Inflammatory macrophage treated with lipopolysaccharide for 4 hours (primary cell): ENCODE measurements at regions not wholly inside any gene's neighbourhood (a gene's known extent, or its start where the extent isn't known, plus 50 kb on each side); places are given as distances from the start of the nearest gene placed in this dataset.

Source experiments
- DNase-seq: peaks from one replicate; pipeline ENCODE4 v3.0.0-alpha.2; 2020

DNA sequence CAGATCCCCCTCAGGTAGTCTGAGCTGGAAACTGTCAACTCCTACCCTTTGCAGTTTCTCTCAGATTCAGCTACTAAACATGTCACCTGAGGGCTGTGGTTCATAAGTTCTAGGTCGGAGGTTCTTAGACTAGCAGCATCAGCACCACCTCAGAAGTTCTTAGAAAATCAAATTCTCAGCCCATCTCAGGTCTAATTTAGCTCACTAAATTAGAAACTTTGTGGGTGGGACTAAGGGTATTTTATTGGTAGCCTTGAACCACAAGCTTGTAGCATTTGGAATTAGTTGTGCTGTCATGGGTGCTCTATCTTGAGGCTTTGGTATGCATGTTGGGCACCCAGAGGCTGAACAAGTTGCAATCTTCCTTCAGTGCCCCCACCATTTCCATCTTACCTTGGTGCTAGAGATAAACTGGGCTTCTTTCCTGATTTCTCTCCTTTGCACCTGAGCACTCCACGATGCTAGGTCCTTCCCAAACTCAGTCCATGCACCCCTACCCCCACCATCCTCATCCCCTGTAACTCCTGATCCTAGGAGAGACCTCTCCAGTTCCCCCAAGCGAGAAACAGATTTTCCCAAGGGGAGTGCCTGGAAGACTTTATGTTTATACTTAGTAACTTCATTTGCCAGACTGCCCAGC is 54.2 kb downstream of the S1PR1 start:
- DNase-seq: no peak

DNA sequence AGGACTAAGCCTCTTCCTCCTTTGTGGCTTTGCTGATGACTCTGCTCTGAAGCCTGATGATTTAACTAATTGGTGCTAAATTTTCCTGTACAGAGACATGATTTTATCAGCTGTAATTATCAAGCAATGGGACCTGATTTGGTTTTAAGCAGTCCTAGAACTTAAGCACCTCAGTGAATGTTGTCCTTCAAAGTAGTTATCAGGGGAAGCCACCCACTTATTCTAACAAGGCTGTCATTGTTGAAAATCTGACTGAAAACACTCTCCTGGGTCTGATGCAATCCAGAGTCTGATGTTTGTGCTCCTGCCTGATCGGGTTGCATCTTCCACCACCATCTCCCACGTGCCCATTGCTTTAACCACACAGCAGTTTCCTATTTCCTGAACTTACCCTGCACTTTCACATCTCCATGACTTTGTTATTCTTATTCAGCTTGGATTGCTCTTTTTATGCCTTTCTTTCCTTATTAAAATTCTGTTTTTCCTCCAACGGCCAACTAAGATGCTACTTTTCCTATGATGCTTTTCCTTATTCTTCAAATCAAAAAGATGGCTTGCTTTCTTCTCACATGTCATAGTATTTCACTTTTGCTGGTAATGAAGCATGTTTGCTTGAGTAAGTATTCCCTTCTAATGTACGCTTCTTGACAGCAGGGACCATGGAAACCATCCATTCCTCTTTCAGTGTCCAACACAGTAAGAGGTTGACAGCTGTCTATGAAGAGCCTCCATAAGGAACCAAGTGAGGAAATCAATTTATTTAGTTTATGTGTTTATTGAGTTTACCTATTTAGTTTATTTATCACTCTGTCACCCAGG is 55.0 kb downstream of the S1PR1 start:
- peak; percentile 84 for DNase-seq

DNA sequence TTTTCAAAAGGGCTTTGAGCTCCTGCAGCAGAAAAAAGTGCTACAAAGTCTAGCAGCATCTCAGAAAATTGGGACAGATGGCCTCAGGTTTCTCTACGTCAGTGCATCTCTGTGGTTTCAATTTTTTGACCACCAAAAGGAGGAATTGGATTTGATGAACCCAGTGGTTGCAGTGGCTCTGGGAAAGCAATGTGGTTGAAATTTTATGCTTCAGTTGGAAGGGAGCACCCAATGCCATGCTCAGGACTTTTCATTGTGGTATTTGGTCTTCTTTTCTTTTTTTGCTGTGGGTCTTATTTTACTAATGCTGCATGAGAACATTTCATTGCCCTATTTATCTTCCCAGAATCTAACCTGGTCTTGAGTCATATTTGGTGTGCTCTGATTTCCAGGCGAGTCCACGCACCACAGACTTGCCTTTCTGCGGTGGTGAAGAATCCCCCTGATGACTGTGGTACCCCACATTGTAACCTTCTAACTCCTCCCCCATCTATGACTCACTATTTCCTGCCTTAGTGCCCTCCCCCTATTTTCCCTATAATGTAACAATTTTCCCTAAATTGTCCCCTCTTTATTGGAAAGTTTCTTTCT is 56.7 kb downstream of the S1PR1 start:
- no peak for DNase-seq

DNA sequence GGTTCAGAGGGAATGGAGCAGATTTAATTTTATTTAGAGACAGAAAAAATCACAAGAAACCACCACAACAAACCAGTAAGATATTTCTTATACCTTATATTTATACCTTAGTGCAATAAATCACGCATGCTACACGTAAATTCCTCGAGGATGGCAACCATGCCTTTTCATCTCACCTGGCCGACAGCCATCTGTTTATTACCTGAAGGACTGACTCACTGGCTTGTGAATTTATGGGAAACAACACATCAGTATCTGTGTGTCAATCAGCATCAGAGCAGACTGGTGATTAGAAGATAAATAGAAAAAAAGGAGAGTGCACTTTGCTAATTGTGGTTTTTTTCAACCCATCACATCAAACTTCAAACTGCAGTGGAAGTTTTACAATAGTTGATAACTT is 58.4 kb downstream of the S1PR1 start:
- no peak for DNase-seq

DNA sequence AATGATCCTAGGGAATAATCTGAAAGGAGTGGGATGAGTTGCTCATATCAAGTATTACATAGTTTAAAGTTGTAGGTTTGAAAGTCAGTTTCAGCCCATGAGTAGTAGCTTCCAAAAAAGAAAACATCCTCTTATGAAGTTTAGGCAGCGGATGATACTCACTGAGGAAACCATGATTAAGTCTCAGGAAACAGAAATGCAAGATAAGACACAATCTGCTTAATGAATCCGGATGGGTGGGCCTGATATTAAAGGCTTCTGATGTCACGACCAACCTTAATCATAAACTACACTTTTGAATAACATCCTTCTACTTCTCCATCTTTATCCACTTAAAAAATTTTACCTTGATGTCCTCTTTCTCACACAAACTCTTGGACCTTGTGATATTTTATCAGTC is 61.8 kb downstream of the S1PR1 start:
- DNase-seq: no peak

DNA sequence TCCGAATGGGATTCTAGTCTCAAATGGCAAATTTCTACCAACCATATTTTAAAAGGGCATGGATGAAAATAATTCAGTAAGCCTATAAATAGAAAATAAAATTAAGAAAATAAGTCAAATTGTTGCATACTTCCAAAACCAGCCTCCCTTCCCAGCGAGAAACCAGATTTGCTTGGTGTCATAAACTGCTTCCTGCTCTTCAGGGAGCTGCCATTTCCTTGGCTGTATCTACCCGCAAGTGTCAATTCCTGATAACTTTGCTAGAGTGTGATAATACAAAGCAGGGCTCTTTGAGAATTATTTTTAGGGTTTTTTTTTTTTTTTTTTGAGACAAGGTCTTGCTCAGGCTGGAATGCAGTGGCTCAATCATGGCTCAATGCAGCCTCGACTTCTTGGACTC is 62.3 kb downstream of the S1PR1 start:
- DNase-seq: no peak

DNA sequence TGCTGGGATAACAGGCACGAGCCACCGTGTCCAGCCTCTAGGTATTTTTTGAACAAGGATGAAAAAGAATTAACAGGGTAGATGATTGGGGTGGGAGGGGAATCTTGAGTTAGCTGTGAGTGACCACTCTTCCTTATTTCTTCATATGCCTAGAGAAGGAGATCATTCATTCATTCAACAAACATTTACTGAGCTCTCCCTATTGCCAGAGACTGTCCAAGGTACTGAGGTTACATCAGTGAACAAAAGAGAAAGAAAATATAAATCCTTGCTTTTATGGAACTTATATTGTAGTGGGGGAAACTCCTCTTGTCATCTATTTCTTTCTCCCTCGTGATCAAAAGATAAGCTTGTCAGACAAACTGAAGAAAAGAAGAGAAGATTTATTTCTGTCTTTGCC is 62.9 kb downstream of the S1PR1 start:
- no peak for DNase-seq

DNA sequence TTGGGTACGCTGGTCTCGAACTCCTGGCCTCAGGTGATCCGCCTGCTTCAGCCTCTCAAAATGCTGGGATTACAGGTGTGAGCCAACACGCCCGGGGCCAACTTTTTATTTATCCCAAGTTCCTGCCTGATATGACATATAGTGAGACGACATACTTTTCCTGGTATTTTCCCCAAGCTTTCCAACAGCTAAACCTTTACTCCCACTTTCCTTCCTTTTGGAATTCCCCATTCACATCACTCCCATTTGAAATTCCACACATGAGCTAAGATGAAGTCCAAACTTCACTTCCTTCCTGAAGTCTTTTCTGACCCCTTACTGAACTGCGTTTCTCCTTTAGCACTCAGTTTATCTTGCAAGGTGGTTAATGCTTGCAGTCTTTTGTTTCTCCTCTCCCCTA is 64.1 kb downstream of the S1PR1 start:
- DNase-seq: no peak

DNA sequence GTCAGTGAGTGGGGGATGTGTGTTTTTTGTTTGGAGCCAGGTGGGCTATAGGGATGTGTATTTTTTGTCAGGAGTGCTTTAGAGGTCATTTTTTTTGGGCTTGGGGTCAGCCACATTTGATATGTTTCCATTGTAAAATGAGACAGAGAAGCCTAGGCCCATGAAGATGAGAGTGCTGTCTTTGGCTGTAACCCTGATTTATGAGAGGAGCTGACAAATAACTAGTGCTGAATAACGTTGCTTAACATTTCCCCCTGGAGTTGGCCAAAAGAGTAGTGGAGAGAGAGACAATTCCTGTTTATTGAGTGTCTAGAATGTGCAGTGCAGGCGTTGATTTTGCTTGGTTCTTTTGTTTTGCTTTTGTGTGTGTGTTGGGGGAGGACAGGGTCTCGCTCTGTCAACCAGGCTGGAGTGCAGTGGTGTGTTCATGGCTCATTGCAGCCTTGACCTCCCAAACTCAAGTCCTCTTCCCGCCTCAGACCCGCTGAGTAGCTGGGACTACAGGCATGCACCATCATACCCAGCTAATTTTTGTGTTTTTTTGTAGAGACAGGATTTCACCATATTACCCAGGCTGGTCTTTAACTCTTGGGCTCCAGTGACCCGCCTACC is 64.7 kb downstream of the S1PR1 start:
- DNase-seq: no peak

DNA sequence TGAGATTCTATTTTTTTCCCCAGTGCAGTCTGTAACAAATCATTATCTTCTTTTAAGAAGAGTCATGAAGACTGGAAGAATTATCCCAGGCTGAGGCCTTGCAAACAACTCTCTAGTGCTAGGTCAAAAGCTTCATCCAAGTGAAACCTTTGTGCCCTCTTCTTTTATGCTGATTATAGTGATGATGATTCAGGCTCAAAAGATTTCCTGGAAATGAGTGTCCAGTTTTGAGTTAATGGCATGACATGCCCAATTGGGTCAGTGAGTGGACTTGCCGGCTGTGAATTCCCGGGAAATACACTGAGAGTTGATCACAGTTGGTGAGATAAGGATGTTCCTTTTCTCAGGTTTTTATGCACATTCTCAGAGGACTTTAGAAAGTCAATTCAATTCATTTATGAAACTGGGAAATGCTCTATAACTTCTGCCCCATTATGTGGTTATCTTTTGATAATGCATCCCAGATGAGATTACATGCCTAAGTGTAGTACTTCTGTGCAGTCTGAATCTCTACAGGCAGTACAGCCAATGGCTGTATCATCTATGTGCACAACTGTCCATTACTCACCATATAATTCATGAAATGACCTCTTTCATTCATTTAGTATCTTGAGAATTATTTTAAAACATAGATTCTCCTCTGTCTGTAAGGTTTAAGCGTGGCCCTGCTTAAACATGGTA is 66.2 kb downstream of the S1PR1 start:
- DNase-seq: no peak

DNA sequence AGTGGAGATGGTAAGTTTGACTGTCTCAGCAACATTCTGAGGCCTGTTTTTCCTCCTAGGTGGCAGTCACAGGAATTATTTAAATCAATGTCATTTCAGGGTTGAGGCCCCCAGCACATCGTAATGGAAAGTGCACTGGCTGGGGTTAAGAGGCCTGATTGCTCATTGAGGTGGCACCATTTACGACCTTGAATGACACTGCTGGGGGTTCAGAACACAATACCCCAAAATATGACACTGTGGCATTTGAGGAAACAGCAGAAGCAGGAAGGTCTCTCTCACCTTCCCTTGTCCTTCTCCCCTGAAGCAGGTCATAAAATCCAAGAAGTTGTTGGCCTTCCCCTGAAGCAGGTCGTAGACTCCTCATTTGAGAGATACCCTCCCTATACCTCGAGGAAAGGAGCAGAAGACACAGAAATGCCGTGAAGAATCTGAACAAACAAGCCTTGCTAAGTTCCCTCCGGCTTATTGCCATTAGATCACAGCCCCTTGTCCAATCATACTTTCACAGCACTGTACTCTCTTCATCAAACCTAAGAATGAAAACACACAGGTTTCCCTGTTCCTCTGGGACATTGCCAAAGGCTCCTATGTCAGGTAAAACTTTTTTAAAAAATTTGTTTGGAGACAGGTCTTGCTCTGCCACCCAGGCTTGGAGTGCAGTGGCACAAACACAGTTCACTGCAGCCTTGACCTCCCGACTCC is 71.3 kb downstream of the S1PR1 start:
- DNase-seq: no peak

DNA sequence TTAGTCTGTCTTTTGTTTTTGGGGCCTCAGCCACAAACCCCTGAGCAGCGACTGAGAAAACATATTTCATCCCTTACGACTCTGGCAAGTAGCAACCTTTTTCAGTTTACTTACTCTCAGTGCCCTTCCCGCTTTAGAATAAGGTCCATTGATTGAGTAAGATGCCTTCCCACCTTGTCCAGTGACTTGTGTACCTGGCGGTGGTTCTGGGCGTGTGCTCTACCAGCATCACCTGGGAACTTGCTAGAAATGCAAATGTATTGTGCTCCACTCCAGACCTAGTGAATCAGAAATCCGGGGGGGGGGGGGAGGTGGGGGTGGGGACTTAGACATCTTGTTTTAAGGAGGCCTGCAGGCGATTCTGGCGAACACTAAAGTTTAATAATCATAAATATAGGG is 72.1 kb downstream of the S1PR1 start:
- DNase-seq: no peak

DNA sequence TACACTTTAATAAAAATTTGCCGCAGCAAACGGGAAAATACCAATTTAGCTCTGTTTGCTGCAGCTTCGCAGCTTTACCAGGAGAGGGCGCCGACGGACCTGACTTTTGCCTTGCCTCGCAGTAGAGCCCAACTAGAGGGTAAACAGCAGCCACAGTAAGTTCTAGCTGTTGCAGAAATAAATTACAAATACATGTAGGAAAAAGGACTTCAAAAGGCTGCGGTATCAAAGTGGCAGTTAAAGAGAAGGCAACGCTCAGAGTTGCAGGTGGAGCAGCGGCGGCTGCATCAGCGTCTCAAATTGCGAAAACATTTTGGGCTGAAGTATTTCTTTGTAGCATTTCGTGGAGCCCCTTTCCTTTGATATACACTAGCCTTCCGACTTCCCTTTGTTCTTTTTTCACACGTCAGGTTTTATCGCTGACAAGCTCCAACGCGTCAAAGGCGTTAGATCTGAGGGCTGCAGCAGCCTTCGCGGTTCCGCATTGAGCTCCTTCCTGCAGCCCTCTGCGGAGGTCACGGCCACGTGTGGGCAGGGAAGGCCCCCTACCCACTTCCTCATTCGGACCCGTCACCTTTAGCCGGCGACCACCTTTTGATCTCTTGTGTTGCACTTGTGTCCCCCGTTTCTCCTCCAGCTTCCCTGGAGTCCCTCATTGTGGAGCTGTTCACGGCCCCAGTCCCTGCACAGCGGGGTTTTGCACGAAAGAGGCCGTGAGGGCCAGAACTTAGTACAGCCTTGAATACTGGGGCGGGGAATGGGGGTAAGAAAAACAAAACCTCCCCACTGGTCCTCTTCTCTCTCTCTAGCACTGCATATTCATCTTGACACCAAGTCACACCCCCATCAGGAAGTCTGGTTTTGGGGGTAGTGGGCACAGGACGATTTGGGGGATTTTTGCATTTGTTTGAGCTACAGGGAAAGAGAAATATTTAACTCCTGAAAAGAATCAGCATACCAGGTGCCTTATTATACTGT is 72.8 kb downstream of the S1PR1 start:
- peak; percentile 52 for DNase-seq

DNA sequence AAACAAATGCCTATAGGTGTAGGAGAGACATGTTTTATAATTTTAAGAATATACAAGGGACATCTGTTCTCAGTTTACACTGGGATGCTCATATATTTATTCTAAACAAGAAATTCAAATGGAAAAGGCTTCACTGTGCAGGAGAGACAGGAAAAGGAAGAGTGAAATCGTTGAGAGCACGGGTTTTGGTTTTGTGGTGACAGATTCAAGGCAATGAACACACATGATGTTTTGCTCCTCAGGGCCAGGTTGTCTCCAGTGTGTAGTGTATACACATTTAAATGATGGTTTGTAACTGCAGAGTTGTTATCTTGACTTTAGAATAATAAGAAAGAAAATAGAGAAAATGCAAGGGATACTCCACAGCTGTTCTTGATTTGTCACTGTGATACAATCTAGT is 73.7 kb downstream of the S1PR1 start:
- DNase-seq: no peak

DNA sequence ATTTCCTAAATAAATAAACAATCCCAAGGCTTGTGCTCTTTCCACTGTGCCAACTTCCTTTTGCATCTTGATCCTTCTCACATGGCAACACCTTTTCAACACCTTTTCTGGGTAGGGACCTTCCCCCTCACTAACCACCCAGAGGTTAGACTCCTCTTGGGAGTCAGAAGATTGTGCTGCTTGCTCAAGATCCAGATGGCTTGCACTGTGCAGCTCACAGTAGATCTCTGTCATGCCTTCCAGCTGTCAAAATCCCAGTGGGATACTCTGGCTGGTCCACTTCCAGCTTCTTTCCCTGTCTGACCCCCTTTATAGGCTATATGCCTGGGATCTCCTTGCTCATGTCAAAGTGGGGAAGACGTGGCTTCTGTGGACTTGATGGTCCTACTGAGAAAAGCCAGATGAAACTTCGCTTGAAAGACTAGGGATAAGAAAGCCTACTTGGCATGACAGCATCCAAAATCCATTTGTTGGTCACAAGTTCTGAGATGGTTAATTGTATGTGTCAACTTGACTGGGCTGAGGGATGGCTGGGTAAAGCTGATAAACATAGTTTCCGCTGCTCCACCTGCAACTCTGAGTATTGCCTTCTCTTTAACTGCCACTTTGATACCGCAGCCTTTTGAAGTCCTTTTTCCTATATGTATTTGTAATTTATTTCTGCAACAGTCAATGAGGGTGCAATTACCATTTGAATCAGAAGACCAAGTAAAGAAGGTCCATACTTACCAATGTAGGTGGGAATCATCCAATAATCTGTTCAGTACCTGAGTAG is 74.5 kb downstream of the S1PR1 start:
- DNase-seq: no peak

DNA sequence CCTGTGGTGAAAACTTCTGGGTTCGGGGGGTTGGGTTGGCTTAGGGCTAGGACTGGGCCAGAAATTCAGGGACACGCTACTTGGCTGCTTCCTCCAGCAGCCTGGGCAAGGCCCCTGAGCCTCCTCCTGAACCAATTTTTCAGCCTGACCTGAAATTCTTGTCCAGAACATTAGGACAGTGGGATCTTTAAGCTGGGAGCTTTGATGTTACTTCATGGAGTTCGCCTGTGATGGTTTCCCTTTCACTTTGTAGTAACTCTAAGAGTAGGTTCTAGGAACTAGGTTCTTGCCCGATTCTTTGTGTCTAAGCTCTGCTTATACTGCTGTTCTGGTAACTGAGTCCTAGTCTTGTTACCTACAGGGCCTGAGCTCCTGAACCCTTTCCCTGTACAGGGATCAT is 75.3 kb downstream of the S1PR1 start:
- no peak for DNase-seq

DNA sequence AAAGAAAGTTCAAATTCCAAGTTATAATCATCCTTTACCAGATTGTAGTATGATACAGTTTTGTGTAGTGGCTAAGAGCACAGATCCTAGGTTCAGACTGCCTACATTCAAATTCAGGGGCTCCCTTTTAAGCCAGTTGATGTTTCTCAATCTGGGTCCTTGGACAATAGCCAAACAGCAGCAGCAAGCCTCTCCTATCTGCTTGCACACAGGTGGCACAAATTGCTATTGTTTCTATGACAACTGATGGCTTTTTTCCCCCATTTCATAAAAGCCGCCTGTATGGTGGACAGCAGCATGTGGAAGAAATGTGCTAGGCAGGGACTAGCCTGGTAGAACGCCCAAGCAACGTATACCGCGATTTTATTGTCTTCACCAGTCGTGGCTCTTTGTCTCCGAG is 76.5 kb downstream of the S1PR1 start:
- DNase-seq: no peak

DNA sequence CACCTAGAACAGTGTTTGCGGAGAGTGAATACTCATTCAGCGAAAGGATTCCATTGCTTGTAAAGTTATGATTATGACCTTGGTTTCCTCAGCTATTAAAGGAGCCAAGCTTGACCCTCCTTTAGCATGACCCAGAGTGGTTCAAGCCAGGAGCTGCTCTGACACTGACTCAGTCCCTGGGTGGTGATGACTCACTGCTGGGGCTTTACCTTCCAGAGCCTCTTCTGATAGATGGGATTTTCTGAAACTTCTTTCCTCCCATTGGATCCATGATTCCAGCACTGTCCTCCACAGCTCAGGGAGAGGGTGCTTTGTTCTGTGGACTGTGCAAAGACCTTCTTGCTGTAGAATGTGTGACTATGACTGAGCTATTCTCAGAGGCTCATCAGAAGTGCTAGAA is 77.4 kb downstream of the S1PR1 start:
- peak; percentile 28 for DNase-seq

DNA sequence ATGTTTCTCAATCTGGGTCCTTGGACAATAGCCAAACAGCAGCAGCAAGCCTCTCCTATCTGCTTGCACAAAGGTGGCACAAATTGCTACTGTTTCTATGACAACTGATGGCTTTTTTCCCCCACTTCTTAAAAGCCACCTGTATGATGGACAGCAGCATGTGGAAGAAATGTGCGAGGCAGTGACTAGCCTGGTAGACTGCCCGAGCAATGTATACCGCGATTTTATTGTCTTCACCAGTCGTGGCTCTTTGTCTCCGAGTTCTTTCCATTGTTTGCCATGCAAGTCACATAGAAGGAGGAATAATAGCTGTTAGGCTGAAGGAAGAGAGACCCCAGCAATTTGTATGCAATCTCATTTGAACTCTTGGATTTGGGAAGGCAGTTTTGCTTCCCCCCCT is 79.4 kb downstream of the S1PR1 start:
- no peak for DNase-seq

DNA sequence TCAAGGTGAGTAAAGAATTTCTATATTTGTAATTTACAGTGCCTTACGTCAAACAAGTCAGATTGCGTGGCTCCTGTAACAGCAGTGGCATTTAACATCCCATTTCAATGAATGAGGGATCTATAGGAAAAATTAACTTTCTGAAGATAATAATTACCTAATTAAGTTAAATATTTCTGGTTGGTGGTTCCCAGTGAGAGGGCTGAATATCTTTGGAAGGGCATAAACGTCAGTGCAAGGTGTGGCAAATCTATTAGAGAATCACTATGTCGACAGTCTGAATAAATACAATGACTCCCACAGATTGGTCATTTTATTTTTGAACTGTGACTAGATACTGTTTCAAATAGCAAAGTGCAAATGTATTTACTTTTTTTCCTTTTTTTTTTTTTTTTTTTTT is 80.0 kb downstream of the S1PR1 start:
- DNase-seq: no peak

DNA sequence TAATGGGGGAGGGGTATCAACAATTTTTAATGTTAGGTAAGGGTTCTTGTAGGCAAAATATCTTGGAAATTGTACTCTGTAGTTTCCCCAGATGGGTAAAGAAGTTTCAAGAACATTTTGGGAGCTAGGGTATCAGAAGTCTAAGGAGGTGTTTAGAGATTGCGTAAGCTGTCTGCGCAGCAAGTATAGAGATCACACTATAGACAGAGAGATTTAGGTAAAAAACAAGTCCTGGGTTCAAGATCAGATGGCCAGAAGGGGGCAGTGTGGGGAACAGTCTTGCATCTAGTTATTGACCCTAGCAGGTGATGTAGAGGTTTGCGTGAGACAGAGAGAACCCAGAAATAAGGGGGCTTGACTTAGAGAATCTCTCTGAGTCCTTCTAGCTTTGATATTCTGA is 80.8 kb downstream of the S1PR1 start:
- DNase-seq: no peak
